SK-N-SH (cell line): ENCODE measurements at regions not wholly inside any gene's neighbourhood (a gene's known extent, or its start where the extent isn't known, plus 50 kb on each side); places are given as distances from the start of the nearest gene placed in this dataset.
A peak's percentile ranks its signal among the peaks of the same experiment; 100 is the strongest.

ENCODE experiments used
- CTCF ChIA-PET: fragments of 300-600, 350-600 bp; formaldehyde crosslinking; extraction: SDS; loops from one replicate; lab custom pipeline; 2021; lab: Yijun Ruan, JAX
- POLR2A ChIA-PET: fragments of 350-600 bp; sonication (Branson Sonifier 250); formaldehyde crosslinking; extraction: SDS; loops from one replicate; lab custom pipeline; 2020; ENCODE audit warnings: antibody characterized with exemption, inconsistent platforms; lab: Yijun Ruan, JAX
- DNase-seq: peaks from one replicate; pipeline ENCODE4 v3.0.0; 2012
- H2AFZ ChIP-seq: fragments of 200-600 bp; sonication (generic); 2 replicates; pipeline ENCODE4 v1.8.1; 2016; ENCODE audit warnings: antibody characterized with exemption, mild to moderate bottlenecking, low read depth
- H3F3A ChIP-seq: fragments of 200-600 bp; sonication (generic); replicated peaks from 2 replicates; pipeline ENCODE3; 2016; ENCODE audit warnings: antibody characterized with exemption, mild to moderate bottlenecking; ENCODE audit not compliant: insufficient read depth
- H3K27ac ChIP-seq, 2 experiments: fragments of 200-500 bp in 1 of 2; fragments of 200-600 bp in 1 of 2; sonication (Bioruptor generic) in 1 of 2; sonication (generic), shearing (Covaris generic) in 1 of 2; 2 replicates each; pipeline versions ENCODE4 v1.5.1 to v1.6.1; 2014 to 2016; ENCODE audit warnings: low read depth in 2 of 2, inconsistent platforms in 1 of 2, low read length in 1 of 2, mild to moderate bottlenecking in 1 of 2, mixed read lengths in 1 of 2
- H3K27me3 ChIP-seq: fragments of 200-600 bp; sonication (generic), shearing (Covaris generic); 2 replicates; pipeline ENCODE4 v1.6.1; 2016; ENCODE audit warnings: mixed run types; ENCODE audit not compliant: insufficient read depth
- H3K36me3 ChIP-seq, 2 experiments: fragments of 200-500 bp in 1 of 2; fragments of 200-600 bp in 1 of 2; sonication (Bioruptor generic) in 1 of 2; sonication (generic) in 1 of 2; replicated peaks in 1 of 2; 2 replicates each; pipeline versions ENCODE3 to v1.5.1; 2014 to 2016; ENCODE audit warnings: low read length in 1 of 2, mild to moderate bottlenecking in 1 of 2; ENCODE audit not compliant: insufficient read depth in 2 of 2, control insufficient read depth in 1 of 2
- H3K4me1 ChIP-seq, 2 experiments: fragments of 200-500 bp in 1 of 2; fragments of 200-600 bp in 1 of 2; sonication (Bioruptor generic) in 1 of 2; sonication (generic), shearing (Covaris generic) in 1 of 2; 2 replicates each; pipeline versions ENCODE4 v1.5.1 to v1.6.1; 2014 to 2016; ENCODE audit warnings: low read depth in 1 of 2, low read length in 1 of 2, mixed run types in 1 of 2; ENCODE audit not compliant: insufficient read depth in 2 of 2, control insufficient read depth in 1 of 2
- H3K4me2 ChIP-seq: fragments of 200-600 bp; sonication (generic), shearing (Covaris generic); 2 replicates; pipeline ENCODE4 v1.6.1; 2017; ENCODE audit warnings: mixed run types
- H3K4me3 ChIP-seq, 2 experiments: fragments of 200-500 bp in 1 of 2; fragments of 200-600 bp in 1 of 2; sonication (Bioruptor generic) in 1 of 2; sonication (generic), shearing (Covaris generic) in 1 of 2; 2 replicates each; pipeline versions ENCODE4 v1.5.1 to v1.8.1; 2014 to 2016; ENCODE audit warnings: low read depth in 2 of 2, inconsistent platforms in 1 of 2, low read length in 1 of 2, mild to moderate bottlenecking in 1 of 2, mixed read lengths in 1 of 2, moderate library complexity in 1 of 2
- H3K79me2 ChIP-seq: fragments of 200-600 bp; sonication (generic); 2 replicates; pipeline ENCODE4 v1.8.1; 2017; ENCODE audit warnings: mild to moderate bottlenecking; ENCODE audit not compliant: insufficient read depth
- H3K9ac ChIP-seq: fragments of 200-600 bp; sonication (generic); 2 replicates; pipeline ENCODE4 v1.6.1; 2017; ENCODE audit warnings: mixed run types
- H3K9me2 ChIP-seq: fragments of 200-600 bp; sonication (generic); 2 replicates; pipeline ENCODE4 v1.6.1; 2017; ENCODE audit warnings: mixed run types
- H3K9me3 ChIP-seq: fragments of 200-600 bp; sonication (generic); 2 replicates; pipeline ENCODE4 v1.6.1; 2017; ENCODE audit warnings: mixed run types, mild to moderate bottlenecking, moderate library complexity
- H4K20me1 ChIP-seq: fragments of 200-600 bp; sonication (generic); 2 replicates; pipeline ENCODE4 v1.6.1; 2017; ENCODE audit warnings: mild to moderate bottlenecking, mixed run types; ENCODE audit not compliant: insufficient read depth
- JUND ChIP-seq: IDR thresholded peaks from 2 replicates; pipeline ENCODE4 v1.4.0; 2012
- MXI1 ChIP-seq: IDR thresholded peaks from 2 replicates; pipeline ENCODE4 v1.6.1; 2012; ENCODE audit warnings: mild to moderate bottlenecking, low read depth, low read length, improper control_type of control experiment
- NFIC ChIP-seq: IDR thresholded peaks from 2 replicates; pipeline ENCODE4 v1.4.0; 2012; ENCODE audit warnings: borderline replicate concordance
- RAD21 ChIP-seq: IDR thresholded peaks from 2 replicates; pipeline ENCODE4 v1.6.1; 2012; ENCODE audit warnings: mild to moderate bottlenecking, low read length
- RCOR1 ChIP-seq: fragments of 150-350 bp; IDR thresholded peaks from 2 replicates; pipeline ENCODE4 v1.6.1; 2017; ENCODE audit warnings: antibody characterized with exemption, low read length
- RFX5 ChIP-seq: IDR thresholded peaks from 2 replicates; pipeline ENCODE4 v1.6.1; 2012; ENCODE audit warnings: mild to moderate bottlenecking, improper control_type of control experiment, low read length
- RXRA ChIP-seq: IDR thresholded peaks from 2 replicates; pipeline ENCODE4 v1.4.0; 2012; ENCODE audit warnings: low read depth, mild to moderate bottlenecking, borderline replicate concordance
- SMC3 ChIP-seq: IDR thresholded peaks from 2 replicates; pipeline ENCODE4 v1.6.1; 2012; ENCODE audit warnings: low read depth, low read length, improper control_type of control experiment
- TCF12 ChIP-seq: IDR thresholded peaks from 2 replicates; pipeline ENCODE4 v1.4.0; 2012
- TEAD4 ChIP-seq: IDR thresholded peaks from 2 replicates; pipeline ENCODE4 v1.4.0; 2012; ENCODE audit warnings: mild to moderate bottlenecking, borderline replicate concordance; ENCODE audit not compliant: insufficient read depth
- WGBS: methylation state at CpG from one replicate; pipeline ENCODE4 v1.1.6; 2017; ENCODE audit warnings: low lambda C conversion rate; 5-methylcytosine and 5-hydroxymethylcytosine counted together
- TF ChIP-seq, protein P1 (sequence below): fragments of 150-350 bp; IDR thresholded peaks from 2 replicates; pipeline ENCODE4 v1.6.1; 2017; ENCODE audit warnings: antibody characterized with exemption, low read length, low read depth, borderline replicate concordance
- TF ChIP-seq, protein P2 (sequence below): IDR thresholded peaks from 2 replicates; pipeline ENCODE4; 2012
- TF ChIP-seq, protein P3 (sequence below): fragments of 200-600 bp; sonication (generic); IDR thresholded peaks from 2 replicates; pipeline ENCODE4 v1.6.1; 2017; ENCODE audit warnings: antibody characterized with exemption, mild to moderate bottlenecking, moderate library complexity

DNA sequence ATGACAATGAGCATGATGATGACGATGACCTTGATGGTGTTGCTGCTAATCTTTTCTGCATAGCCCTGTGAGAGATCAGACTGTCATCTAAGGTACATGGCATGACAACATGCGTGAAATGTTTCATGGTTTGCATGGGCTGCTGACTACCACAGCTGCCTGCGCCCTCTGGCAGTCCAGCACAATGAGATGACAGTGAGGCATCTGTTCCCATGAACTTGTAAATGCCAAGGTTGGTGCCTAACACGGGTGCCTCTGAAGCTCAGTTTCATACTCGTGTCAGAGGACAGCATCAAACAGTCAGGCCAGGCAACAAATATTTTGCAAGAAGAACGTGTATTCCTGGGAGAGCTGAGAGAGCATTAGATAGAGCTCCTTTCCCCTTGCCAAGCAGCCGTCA is 122.0 kb upstream of the PRKCQ start:
- no peak overlapping the region for H3K9ac ChIP-seq
- H3K9me2 ChIP-seq, result no peaks in the 10 kb centered on the region
- H3K4me1 ChIP-seq, result no peaks in the 10 kb centered on the region
- 24% methylated on average over 7 of the region's 7 CpGs for WGBS
- H3K36me3 ChIP-seq, result no peaks in the 10 kb centered on the region
- DNase-seq, result no peak
- ChIA-PET POLR2A (no interaction called here), CTCF (interaction anchor here (0.8 to 3.2 kb wide), 2 partner anchors 23 to 34 kb away, joined by 3 to 16 read pairs; no protein-coding TSS in a partner anchor)
- H4K20me1 ChIP-seq, result no peaks in the 10 kb centered on the region
- no peak overlapping the region for H3K27ac ChIP-seq
- TF ChIP-seq JUND, result no peak
- no peak for TF ChIP-seq MXI1
- TF ChIP-seq, protein P1, sequence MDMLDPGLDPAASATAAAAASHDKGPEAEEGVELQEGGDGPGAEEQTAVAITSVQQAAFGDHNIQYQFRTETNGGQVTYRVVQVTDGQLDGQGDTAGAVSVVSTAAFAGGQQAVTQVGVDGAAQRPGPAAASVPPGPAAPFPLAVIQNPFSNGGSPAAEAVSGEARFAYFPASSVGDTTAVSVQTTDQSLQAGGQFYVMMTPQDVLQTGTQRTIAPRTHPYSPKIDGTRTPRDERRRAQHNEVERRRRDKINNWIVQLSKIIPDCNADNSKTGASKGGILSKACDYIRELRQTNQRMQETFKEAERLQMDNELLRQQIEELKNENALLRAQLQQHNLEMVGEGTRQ, result no peak
- TF ChIP-seq TEAD4, result no peak
- no peak for TF ChIP-seq RXRA
- TF ChIP-seq, protein P2, sequence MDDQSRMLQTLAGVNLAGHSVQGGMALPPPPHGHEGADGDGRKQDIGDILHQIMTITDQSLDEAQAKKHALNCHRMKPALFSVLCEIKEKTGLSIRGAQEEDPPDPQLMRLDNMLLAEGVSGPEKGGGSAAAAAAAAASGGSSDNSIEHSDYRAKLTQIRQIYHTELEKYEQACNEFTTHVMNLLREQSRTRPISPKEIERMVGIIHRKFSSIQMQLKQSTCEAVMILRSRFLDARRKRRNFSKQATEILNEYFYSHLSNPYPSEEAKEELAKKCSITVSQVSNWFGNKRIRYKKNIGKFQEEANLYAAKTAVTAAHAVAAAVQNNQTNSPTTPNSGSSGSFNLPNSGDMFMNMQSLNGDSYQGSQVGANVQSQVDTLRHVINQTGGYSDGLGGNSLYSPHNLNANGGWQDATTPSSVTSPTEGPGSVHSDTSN, result no peak
- no peak for TF ChIP-seq RCOR1
- TF ChIP-seq NFIC, result no peak
- TF ChIP-seq TCF12, result no peak
- no peak for TF ChIP-seq RFX5
- TF ChIP-seq, all 33 proteins: peak for 0
- Histone ChIP-seq H3F3A (no peaks in the 10 kb centered on the region), H3K4me2 (no peak overlapping the region), H3K9me3 (no peaks in the 10 kb centered on the region), H2AFZ (no peak overlapping the region), H3K4me3 (no peak overlapping the region), H3K27me3 (no peaks in the 10 kb centered on the region; the same call in 1 of the 2 replicates), H3K79me2 (no peaks in the 10 kb centered on the region)

DNA sequence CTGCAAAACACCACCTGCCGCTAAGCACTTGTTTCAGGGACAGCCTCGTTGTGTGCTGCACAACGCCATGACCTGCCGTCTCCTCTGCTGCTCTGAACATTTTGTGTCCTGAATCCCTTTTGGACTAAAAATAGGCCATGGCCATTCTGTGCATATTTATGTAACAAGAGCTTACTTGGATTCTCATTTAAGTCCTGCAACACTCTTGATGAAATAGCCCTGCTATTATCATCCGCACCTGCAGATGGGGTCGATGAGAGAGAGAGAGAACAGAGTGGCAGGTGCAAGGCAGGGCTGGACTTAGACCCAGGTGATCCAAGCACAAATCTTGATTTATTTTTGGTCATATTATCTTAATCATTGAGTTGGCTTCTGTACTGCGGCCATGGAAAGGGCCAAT is 121.2 kb upstream of the PRKCQ start:
- H3K79me2 ChIP-seq, result no peaks in the 10 kb centered on the region
- H3K9me3 ChIP-seq, result no peaks in the 10 kb centered on the region
- H3K4me2 ChIP-seq, result no peak overlapping the region
- no peak for DNase-seq
- H3F3A ChIP-seq, result no peaks in the 10 kb centered on the region
- no peaks in the 10 kb centered on the region for H3K9me2 ChIP-seq
- H2AFZ ChIP-seq, result no peak overlapping the region
- no peak overlapping the region for H3K27ac ChIP-seq
- no peak overlapping the region for H3K9ac ChIP-seq
- no peak overlapping the region for H3K4me3 ChIP-seq
- ChIA-PET CTCF (interaction anchor here (1.0 to 3.2 kb wide), 3 partner anchors 19 to 715 kb away, joined by 4 to 16 read pairs (median 6); no protein-coding TSS in a partner anchor), POLR2A (no interaction called here)
- TF ChIP-seq, protein P3, sequence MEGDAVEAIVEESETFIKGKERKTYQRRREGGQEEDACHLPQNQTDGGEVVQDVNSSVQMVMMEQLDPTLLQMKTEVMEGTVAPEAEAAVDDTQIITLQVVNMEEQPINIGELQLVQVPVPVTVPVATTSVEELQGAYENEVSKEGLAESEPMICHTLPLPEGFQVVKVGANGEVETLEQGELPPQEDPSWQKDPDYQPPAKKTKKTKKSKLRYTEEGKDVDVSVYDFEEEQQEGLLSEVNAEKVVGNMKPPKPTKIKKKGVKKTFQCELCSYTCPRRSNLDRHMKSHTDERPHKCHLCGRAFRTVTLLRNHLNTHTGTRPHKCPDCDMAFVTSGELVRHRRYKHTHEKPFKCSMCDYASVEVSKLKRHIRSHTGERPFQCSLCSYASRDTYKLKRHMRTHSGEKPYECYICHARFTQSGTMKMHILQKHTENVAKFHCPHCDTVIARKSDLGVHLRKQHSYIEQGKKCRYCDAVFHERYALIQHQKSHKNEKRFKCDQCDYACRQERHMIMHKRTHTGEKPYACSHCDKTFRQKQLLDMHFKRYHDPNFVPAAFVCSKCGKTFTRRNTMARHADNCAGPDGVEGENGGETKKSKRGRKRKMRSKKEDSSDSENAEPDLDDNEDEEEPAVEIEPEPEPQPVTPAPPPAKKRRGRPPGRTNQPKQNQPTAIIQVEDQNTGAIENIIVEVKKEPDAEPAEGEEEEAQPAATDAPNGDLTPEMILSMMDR, result peak; percentile 25
- TF ChIP-seq RXRA (no peak), RAD21 (0 out of 2 replicates have a peak, but pooled peaks have one; percentile 18), SMC3 (peak; percentile 10; the same call in 1 of the 2 replicates)
- H4K20me1 ChIP-seq, result no peaks in the 10 kb centered on the region
- H3K27me3 ChIP-seq, result no peaks in the 10 kb centered on the region; the same call in 1 of the 2 replicates
- no peaks in the 10 kb centered on the region for H3K4me1 ChIP-seq
- no peaks in the 10 kb centered on the region for H3K36me3 ChIP-seq
- 87% methylated on average over 7 of the region's 7 CpGs for WGBS
